HG02588 (cell line): ENCODE measurements at regions not wholly inside any gene's neighbourhood (a gene's known extent, or its start where the extent isn't known, plus 50 kb on each side); places are given as distances from the start of the nearest gene placed in this dataset.
"Not testable (repeated sequence)": the region's sequence is repeated elsewhere in the genome, so short reads cannot be mapped to it uniquely, and the experiment has no call there.

Source experiments
- ATAC-seq: cut with Tn5 transposase; IDR thresholded peaks from one replicate; pipeline ENCODE4 v1.9.1; 2021; ENCODE audit warnings: mild to moderate bottlenecking, moderate library complexity; ENCODE audit not compliant: unreplicated experiment

DNA sequence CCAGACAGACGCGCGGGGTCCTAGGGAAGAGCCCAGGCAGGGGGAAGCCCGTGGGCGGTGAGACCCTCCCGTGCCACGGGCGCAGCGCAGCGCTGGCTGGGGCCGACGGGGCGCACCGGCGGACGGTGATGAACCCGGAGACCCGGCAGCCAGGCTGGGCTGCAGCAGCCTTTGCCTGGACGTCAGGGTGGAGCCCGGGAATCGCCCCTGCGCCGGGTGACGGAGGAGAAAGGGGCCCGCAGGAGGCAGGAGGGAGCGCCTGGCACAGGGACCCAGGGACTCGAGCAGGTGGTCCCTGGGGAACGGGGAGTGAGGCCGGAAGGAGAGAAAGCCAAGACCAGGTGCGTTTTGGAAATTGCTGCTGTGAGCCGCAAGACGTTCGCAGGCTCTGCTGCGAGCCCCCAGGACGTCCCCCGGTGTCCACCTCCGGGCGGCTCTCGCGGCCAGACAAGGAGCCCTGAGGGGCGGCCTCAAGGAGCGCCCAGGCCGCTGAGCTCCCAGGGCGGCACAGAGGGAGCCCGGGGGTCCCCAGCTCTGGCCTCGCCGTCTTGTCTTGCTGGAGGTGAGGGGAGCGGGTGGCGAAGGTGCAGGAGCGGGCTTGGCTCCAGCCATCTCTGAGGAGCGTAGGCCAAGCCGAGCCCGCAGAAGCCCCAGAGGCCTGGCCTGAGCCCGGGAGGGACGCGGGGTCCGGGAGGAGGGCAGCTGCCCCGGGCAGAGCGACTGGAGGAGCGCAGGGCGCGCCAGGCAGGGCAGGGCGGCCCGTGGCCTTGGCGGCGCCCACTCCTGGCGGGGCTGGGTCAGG is 191.2 kb upstream of the PDE10A start:
- no peak for ATAC-seq

DNA sequence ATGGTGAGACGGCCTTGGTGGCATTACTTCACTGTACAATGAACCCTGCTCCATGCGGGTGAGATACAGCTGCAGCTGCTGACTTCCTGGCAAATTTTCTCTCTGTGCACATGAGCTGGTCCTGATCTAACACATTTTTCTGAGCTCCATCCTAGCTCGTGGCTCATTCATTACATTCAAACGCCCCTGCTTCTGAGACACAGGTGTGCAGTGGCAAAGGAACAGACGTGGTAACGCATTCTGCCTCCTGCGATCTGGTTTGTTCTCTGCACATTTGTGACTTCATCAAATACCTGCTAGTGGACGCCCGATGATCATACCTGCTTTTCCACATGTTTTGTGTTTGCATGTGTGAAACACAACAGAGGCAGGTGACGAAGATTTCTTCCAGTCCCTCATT is 189.6 kb upstream of the PDE10A start:
- no peak for ATAC-seq

GRCh38 chr6:165850434-165851019 is 187.5 kb upstream of the PDE10A start:
- ATAC-seq, result peak; percentile 89

DNA sequence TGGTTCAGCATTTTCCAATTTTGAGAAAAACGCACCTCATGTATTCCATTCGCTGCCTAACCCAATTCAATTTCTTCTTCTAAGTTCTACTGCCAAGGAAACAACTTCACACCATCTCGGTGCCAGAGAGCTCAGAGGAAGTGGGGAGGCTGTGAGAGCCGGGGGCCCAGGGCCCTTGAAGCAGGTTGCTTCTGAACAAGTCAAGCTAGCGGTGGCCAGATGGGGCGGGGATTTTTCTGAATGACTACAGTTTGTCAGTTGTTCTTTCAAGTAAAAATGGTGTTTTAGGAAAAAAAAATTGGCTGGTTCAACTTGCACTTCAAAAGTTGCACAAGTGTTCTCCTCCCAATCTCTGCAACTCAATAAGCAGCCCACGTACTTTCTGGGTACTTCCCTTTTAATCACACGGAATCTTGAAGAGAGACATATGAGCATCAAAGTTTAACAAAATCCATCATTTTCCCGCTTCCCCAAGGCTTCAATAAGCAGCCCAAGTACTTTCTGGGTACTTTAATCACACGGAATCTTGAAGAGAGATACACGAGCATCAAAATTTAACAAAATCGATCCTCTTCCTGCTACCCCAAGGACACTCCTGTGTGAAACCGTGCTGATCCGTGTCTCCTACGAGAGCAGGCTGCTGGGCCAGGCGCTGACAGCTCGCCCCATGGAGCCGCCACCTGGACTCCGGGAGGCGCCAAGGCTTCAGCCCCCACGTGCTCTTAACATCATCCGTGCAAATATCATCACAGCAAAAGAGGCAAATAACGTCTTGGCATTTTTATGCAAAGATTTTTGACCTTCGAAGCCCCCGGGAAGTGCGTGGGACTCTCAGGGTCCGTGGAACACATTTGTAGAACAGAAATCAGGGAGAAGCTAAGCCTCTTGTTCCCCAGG is 186.7 kb upstream of the PDE10A start:
- ATAC-seq, result no peak

GRCh38 chr6:165848086-165848426 is 185.0 kb upstream of the PDE10A start:
- no peak for ATAC-seq

- no peak for ATAC-seq
Observed at GRCh38 chr6:165847407-165848085, 184.5 kb upstream of the PDE10A start.

DNA sequence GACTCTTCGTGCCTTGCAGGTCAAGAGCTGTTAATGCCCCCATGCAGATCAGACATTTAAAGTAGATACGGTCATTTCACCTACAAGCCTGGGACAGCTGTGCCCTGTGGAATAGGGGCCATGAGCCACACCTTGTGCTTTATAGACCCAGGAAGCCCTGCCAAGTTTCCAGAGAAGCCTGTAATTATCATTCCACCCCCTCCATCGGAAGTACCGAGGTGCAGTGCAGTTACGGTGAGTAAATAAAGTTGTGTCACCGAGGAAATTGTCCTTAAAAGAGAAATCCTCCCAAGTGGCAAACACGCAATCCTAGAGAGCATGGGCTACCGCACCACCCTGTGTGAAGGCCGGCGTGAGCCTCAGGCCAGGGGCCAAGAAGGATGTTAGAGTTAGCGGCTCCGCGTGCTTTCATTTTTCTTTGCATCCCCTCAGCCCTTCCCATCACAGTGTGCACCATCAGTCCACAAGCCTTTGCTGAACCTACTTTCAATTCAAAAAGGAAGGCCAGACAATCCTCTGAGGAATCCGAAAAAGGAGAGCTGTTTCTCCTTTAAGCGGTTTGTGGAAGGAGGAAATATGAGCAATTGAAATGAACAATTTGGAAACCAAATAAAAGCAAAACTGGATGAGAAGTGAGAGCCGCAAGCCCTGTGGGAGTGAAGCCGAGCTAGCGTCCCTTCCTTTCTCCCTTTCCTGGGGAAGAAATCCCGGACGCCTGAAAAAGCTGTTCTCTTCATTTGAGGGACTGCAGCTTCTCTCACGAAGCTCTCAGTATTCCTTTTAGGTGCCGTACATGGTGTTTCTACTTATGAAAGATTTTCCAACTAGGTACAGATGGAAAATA is 183.3 kb upstream of the PDE10A start:
- ATAC-seq, result no peak

GRCh38 chr6:165845493-165845892 is 182.5 kb upstream of the PDE10A start:
- ATAC-seq, result no peak

DNA sequence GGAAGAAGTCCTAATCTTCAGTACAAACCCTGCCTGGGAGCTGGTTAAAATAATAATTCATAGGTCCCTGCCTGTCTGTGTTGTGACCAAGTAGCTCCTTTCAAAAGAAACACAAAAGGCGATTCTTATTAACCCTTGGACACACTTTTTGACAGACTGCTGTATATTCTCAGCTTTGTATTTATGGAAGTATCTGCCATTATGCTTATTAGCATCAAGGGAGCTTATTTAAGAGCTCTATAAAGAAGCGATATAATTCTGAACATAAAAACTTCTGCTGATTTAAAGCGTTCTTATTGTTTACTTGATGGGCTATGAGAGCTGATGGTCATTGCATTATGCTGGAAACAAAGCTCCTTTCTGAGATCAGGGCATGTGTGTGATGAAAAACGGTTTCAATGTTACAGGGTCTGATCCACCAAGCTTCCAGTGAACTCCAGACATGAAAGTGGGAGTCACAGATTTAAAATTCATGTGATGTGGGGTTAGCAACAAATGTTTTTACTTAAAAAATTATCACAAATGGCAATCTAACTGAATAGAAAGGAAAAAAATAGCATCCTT is 181.8 kb upstream of the PDE10A start:
- no peak for ATAC-seq

GRCh38 chr6:165844232-165844631 is 181.2 kb upstream of the PDE10A start:
- no peak for ATAC-seq

DNA sequence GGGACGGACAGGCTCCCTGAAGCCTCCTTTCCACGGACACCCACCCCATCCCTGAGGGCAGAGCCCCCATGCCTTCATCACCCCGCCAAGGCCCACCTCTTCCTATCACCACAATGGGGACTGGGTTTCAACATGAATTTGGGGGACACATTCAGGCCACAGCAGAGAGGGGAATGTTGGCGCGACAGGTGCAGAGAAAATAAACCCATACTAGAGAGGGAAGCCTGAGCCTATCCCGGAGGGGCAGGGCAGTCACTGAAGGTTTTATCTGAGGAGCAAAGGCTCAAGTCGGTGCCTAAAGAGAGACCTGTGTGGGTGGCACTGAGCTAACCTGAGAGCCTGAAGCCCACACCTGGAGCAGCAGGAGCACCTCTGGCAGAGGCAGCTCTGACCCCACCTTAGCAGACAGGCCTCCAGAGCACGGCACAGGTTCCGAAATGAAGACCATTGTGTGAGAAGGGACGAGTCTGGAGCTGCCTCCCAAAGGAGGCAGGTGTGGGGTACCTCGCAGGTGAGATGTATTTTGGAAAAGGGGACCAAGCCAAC is 180.6 kb upstream of the PDE10A start:
- ATAC-seq, result no peak

DNA sequence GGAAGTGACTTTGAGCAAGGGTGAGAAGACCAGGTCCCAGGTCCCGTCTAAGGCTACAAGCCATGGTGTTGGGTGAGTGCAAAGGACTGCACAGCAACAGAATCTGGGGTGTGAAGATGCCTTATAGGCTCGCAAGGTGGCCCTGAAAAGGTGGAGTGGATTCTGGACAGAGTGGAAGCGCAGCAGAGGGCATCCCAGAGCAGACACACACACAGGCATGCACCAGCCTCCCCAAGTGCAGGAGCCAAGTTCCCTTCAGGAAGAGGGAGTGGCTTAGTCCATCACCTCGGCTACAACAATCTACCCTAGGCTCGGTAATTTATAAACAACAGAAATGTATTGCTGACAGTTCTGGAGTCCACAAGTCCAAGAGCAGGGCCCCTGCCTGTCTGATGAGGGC is 180.1 kb upstream of the PDE10A start:
- no peak for ATAC-seq

- no peak for ATAC-seq
Observed at GRCh38 chr6:165842281-165842936, 179.4 kb upstream of the PDE10A start.

GRCh38 chr6:165841153-165841558 is 178.1 kb upstream of the PDE10A start:
- ATAC-seq, result no peak

GRCh38 chr6:165837948-165838745 is 175.1 kb upstream of the PDE10A start:
- ATAC-seq, result no peak

DNA sequence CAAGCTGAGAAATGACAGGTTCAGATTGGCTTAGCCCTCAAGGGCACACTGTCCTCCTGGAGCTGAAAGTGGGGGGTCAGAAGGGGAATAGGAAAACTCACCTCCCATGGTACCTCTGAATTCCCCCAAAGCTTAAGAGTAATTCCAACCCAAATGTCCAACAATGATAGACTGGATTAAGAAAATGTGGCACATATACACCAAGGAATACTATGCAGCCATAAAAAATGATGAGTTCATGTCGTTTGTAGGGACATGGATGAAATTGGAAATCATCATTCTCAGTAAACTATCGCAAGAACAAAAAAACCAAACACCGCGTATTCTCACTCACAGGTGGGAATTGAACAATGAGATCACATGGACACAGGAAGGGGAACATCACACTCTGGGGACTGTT is 173.6 kb upstream of the PDE10A start:
- not testable (repeated sequence) for ATAC-seq

DNA sequence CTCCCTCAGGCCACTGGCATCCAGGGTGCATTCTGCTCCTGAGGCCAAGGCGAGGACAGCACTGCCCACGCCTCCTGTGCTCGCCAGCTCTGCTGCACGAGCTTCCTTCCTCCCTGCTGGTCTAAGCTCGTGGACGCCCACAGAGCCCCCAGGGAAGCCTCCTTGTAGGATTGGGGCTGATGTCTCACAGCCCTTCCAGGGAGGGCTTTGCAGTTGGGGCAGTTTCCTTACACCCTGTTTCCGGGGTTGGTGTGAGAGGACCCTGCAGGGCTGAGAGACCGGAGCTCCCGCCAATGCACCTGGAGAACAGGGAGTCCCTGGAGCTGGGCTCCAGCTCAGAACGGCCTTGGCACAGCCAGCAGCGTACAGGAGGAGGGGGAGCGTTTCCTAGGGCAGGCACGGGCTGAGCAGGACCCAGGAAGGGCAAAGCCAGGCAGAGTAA is 172.4 kb upstream of the PDE10A start:
- no peak for ATAC-seq

DNA sequence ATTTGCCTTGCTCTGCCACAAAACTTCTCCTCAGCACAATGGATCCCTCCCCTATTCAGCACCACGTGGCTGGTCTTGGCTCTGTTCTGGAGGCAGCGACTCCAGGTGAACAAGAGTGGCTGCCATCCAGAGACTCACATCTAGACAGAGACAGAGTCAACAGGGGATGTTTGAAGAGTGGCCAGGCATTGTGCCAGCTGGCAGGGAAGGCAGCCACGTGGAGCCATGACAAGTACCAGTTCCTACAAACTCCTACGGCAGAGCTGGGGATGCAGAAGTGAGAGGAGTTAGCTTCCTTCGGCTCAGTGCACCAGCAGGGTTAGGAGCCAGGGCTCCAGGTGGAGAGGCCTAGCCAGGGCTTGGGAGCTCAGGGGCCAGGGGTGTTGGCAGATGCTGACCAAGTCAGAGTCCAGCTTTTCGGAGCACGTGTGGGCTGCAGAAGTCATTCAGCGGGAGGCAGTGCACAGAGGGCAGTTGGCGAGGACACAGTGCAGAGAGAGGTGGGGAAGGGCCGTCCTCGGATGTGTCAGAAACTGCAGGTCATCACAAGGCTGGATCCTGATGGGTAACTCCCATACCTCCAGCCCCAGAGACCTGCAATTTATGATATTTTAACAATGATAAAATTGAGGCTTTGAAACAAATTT is 171.7 kb upstream of the PDE10A start:
- no peak for ATAC-seq
